ENCODE measurements at regions not wholly inside any gene's neighbourhood (a gene's known extent, or its start where the extent isn't known, plus 50 kb on each side); places are given as distances from the start of the nearest gene placed in this dataset.

DNA sequence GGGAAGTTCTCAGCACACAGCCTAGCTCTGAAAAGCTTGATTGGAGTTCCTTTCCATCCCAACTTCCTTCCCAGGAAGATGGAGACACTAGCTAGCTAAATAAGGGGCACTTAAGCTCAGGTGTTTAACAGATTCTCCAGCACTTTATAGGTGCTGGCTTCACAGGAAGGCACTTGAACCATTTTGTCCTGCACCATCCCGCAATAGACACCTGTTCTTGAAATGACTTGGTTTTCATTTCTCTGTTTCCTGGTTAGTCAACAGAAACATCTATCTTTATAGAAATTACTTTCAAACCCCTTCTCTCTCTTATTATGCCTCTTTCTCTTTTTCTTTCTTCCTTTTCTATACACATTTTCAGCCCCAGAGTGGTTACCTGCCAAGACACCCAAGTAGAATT is 409.9 kb upstream of the ZFHX3 start:
- Histone ChIP-seq H3K4me2 (ENCODE audit: low read length) (no peak overlapping the region), H3K4me1 (ENCODE audit: control insufficient read depth in 1 of 2, insufficient read depth in 2 of 2, low read length in 2 of 2) (no peaks in the 10 kb centered on the region), H4K20me1 (ENCODE audit: insufficient read depth) (no peaks in the 10 kb centered on the region), H3K9me3 (ENCODE audit: control insufficient read depth in 1 of 2, insufficient read depth in 1 of 2, low read depth in 1 of 2, low read length in 2 of 2) (no peaks in the 10 kb centered on the region), H3K79me2 (ENCODE audit: insufficient read depth, low read length) (no peaks in the 10 kb centered on the region), H3K4me3 (replicated peaks in 1 of 2; ENCODE audit: low read depth in 1 of 2, low read length in 2 of 2) (no peak overlapping the region), H3K9me2 (ENCODE audit: insufficient read depth) (no peaks in the 10 kb centered on the region), H2AFZ (ENCODE audit: low read depth, low read length, poor library complexity, severe bottlenecking) (no peak overlapping the region), H3K27ac (ENCODE audit: low read depth, low read length) (no peak overlapping the region), H3K36me3 (ENCODE audit: control insufficient read depth in 1 of 2, insufficient read depth in 2 of 2, low read length in 2 of 2) (no peaks in the 10 kb centered on the region), H3K9ac (ENCODE audit: low read length) (no peak overlapping the region), H3K27me3 (ENCODE audit: insufficient read depth, low read length) (peaks cover 9% of the 10 kb centered on the region)
- ChIA-PET CTCF (no interaction called here), RAD21 (ENCODE audit: low non-redundant PET in 1 of 2, low total read pairs in 2 of 2, uncharacterized antibody in 2 of 2, unreplicated experiment in 2 of 2) (no interaction called here), POLR2A (no interaction called here)
- BruUV-seq (replicated peaks) = no TSS peak
- intact Hi-C loops (cut with micrococcal nuclease) = no loop called here
- ATAC-seq (no peak), DNase-seq (ENCODE audit: low read depth, low spot score) (no peak)
- TF ChIP-seq POLR2A (IDR thresholded peaks at IDR 0.05; ENCODE audit: borderline replicate concordance, extremely low read depth, insufficient read depth, insufficient read length) = no peak
- TF ChIP-seq SRF (IDR thresholded peaks at IDR 0.05; ENCODE audit: low read depth) = no peak
- no peak for TF ChIP-seq ZFX (IDR thresholded peaks at IDR 0.05)
- no peak for TF ChIP-seq EGR1 (IDR thresholded peaks at IDR 0.05; ENCODE audit: low read depth)
- no peak for TF ChIP-seq RAD21 (IDR thresholded peaks at IDR 0.05; ENCODE audit: low read depth)
- TF ChIP-seq, protein P1, sequence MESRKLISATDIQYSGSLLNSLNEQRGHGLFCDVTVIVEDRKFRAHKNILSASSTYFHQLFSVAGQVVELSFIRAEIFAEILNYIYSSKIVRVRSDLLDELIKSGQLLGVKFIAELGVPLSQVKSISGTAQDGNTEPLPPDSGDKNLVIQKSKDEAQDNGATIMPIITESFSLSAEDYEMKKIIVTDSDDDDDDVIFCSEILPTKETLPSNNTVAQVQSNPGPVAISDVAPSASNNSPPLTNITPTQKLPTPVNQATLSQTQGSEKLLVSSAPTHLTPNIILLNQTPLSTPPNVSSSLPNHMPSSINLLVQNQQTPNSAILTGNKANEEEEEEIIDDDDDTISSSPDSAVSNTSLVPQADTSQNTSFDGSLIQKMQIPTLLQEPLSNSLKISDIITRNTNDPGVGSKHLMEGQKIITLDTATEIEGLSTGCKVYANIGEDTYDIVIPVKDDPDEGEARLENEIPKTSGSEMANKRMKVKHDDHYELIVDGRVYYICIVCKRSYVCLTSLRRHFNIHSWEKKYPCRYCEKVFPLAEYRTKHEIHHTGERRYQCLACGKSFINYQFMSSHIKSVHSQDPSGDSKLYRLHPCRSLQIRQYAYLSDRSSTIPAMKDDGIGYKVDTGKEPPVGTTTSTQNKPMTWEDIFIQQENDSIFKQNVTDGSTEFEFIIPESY (IDR thresholded peaks at IDR 0.05; ENCODE audit: extremely low read depth, insufficient replicate concordance, low read length) = no peak
- no peak for TF ChIP-seq CBX3 (IDR thresholded peaks at IDR 0.05; ENCODE audit: low read depth)
- TF ChIP-seq, protein P2, sequence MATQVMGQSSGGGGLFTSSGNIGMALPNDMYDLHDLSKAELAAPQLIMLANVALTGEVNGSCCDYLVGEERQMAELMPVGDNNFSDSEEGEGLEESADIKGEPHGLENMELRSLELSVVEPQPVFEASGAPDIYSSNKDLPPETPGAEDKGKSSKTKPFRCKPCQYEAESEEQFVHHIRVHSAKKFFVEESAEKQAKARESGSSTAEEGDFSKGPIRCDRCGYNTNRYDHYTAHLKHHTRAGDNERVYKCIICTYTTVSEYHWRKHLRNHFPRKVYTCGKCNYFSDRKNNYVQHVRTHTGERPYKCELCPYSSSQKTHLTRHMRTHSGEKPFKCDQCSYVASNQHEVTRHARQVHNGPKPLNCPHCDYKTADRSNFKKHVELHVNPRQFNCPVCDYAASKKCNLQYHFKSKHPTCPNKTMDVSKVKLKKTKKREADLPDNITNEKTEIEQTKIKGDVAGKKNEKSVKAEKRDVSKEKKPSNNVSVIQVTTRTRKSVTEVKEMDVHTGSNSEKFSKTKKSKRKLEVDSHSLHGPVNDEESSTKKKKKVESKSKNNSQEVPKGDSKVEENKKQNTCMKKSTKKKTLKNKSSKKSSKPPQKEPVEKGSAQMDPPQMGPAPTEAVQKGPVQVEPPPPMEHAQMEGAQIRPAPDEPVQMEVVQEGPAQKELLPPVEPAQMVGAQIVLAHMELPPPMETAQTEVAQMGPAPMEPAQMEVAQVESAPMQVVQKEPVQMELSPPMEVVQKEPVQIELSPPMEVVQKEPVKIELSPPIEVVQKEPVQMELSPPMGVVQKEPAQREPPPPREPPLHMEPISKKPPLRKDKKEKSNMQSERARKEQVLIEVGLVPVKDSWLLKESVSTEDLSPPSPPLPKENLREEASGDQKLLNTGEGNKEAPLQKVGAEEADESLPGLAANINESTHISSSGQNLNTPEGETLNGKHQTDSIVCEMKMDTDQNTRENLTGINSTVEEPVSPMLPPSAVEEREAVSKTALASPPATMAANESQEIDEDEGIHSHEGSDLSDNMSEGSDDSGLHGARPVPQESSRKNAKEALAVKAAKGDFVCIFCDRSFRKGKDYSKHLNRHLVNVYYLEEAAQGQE (IDR thresholded peaks at IDR 0.05; ENCODE audit: low read depth) = no peak
- TF ChIP-seq JUND (IDR thresholded peaks at IDR 0.05) = no peak
- TF ChIP-seq CEBPB (IDR thresholded peaks at IDR 0.05; ENCODE audit: low read depth) = no peak
- TF ChIP-seq, protein P3, sequence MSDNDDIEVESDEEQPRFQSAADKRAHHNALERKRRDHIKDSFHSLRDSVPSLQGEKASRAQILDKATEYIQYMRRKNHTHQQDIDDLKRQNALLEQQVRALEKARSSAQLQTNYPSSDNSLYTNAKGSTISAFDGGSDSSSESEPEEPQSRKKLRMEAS (IDR thresholded peaks at IDR 0.05) = no peak
- TF ChIP-seq, protein P4, sequence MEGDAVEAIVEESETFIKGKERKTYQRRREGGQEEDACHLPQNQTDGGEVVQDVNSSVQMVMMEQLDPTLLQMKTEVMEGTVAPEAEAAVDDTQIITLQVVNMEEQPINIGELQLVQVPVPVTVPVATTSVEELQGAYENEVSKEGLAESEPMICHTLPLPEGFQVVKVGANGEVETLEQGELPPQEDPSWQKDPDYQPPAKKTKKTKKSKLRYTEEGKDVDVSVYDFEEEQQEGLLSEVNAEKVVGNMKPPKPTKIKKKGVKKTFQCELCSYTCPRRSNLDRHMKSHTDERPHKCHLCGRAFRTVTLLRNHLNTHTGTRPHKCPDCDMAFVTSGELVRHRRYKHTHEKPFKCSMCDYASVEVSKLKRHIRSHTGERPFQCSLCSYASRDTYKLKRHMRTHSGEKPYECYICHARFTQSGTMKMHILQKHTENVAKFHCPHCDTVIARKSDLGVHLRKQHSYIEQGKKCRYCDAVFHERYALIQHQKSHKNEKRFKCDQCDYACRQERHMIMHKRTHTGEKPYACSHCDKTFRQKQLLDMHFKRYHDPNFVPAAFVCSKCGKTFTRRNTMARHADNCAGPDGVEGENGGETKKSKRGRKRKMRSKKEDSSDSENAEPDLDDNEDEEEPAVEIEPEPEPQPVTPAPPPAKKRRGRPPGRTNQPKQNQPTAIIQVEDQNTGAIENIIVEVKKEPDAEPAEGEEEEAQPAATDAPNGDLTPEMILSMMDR (IDR thresholded peaks at IDR 0.05 in 2 of 3, conservative IDR thresholded peaks at IDR 0.05 in 1 of 3; ENCODE audit: borderline replicate concordance in 1 of 3, insufficient read depth in 1 of 3, low read depth in 2 of 3, low read length in 2 of 3) = no peak
- TF ChIP-seq EZH2phosphoT487 (IDR thresholded peaks at IDR 0.05; ENCODE audit: borderline replicate concordance) = no peak
- TF ChIP-seq ZNF274 (IDR thresholded peaks at IDR 0.05; ENCODE audit: low read depth, low read length) = no peak
